ENCODE measurements at regions not wholly inside any gene's neighbourhood (a gene's known extent, or its start where the extent isn't known, plus 50 kb on each side); places are given as distances from the start of the nearest gene placed in this dataset.

DNA sequence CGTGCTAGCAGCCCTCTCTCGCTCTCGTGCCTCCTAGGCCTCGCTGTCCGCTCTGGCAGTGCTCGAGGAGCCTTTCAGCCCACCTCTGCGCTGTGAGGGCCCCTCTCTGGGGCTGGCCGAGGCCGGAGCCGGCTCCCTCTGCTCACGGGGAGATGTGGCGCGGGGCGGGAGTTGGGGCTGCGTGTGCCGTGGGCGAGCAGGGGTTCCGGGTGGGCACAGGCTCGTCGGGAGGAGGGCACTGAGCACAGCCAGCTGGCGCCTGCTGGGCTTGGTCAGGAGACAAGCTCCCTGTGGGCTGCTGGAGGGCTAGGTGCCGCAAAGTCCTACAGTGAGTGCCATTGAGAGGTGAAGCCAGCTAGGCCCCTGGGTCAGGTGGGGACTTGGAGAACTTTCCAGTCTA lies 994.5 kb downstream of the C4orf33 start:
- no peak for DNase-seq

DNA sequence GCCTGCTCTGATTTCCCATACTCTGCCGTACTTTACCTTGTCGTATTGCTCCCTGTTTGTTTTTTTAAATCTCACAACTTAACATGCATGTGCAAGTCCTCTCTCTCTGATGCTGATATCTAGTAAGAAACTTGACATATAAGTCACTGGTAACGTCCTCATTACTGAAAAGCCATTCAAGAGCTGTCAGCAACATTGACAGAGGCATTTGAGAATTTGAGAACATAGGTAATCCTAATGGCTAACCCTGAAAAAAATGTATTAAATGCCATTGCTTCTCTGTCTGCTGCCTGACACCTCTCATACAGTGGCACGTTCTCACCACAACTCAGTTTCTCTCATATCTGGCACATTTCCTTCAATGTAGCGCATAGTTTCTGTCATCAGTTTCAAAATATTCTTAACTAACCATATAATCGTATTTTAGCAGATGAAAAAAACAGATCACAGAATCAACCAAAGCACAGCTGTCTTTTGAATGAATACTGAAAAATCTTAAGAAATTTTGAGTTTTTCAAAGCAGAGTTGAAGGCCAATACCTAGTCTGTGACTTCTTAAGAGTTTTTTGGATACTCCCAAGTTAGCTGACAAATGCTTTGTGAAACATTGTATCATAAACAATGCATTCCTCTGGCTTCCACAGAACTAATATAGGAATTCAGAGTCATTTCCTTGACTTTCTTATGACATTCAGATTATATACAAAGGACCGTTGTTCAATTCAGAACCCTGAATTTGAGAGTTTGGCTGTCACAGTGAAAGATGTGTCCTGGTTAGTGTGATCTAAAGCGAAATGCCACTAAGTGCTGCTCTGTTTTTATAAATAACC lies 996.4 kb downstream of the C4orf33 start:
- DNase-seq = no peak

DNA sequence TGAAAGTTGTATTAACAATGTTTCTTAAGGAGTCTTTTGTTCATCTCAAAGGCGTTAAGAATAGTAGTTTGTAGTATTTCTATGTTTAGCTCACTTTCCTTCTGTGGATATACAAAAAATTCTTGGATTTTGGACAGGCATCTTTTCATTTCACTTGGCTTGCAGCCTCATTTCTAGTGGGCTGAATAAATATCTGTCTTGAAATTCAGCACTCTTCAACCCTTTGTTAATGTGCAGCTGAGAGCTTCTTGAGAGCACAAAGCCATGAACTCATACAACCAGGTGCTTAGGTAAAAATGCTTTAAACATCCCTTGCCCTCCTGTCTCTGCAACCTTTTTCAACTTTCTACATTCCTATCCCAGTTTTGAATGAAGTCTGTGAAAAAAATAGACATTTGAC lies 1003.2 kb downstream of the C4orf33 start:
- DNase-seq = no peak

DNA sequence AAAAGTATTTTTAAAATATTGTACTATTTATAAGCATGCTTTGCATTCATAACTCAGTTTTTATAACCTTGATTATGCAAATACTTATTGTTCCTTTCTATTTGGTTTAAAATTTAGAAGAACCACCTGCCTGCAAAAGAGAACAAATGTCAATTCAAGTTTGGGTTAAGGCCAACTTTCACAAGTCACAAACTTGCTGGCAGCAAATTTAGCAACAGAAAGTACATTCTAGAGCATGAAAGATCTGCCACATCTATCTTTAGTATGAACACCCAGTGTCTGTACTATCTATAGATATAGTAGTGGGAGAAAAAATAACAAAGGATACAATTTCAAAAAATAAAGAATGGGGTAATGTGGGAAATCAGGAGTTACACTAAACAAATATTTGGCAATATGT lies 1014.2 kb downstream of the C4orf33 start:
- DNase-seq = no peak

DNA sequence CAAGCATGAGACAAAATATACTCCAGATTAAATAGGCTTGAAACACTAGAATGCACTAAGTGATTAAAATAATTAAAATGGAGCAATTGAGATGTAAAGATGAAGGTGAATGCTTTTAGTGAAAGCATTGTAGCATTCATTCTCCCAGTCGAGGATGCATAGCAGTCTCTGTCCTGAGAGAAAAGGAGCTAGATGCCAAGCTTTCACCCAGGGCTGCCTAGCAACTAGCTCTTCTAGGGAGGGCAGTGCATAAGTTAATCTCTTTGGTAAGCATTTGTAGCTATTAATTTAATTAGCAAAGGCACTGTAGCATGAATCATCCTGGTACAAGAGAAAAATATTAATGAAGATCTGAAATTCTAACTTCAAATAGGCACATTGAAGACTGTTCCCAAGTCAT lies 1014.8 kb downstream of the C4orf33 start:
- no peak for DNase-seq

DNA sequence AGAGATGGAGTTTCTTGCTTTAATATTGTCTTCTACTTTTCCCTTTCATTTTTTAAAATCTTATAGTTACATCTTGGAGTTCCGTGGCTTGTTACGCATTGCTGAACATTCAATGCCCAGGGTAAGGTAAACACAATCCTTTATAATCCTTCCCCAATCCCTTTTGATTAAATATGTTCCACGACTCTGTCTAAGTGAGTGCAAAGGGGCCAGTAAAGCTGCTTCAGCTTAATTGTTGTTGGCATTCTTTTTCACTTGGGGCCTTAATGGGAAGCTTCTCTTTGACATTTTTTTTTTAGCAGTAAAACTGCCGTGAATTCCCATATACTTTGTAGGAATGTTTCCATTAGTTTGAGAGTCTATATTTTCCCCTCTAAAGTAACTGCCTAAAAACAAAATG lies 1028.1 kb downstream of the C4orf33 start:
- no peak for DNase-seq

DNA sequence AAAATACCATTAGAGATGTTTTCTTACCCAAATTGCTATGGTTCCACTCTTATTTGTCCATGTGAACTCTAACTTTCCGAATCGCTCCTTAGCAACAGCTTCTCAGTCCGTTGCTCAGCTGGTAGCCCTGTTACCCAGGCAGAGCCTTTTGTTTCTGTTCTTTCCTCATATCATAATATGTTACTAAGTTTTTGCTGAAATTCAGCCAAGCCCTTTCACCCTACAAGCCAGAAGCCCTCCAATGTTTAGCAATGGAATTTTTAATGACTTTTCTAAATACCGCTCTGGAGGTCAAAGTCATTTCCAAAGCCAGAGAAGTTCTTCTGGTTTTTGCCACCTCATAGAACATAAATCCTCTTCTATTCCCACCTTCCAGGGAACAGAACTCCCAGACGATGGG lies 1029.5 kb downstream of the C4orf33 start:
- DNase-seq = no peak

DNA sequence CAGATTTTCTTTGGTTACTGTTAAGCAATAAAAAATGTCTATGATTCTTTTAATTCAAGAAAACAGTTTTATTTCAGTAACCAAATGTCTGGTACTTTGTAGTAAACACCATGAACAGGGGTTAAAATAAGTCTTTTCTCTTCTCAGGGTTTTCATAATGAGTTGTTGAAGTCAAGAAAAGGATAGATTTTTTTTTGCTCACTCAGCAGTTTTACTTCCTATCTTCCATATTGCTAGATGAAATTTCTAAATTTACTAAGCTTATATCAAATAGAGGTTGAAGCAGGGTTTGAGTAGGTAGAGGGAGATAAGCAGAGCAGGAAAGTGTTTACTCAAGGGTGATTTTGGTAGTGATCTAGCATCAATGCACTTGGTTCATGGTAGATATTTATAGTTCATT lies 1031.3 kb downstream of the C4orf33 start:
- DNase-seq = no peak

DNA sequence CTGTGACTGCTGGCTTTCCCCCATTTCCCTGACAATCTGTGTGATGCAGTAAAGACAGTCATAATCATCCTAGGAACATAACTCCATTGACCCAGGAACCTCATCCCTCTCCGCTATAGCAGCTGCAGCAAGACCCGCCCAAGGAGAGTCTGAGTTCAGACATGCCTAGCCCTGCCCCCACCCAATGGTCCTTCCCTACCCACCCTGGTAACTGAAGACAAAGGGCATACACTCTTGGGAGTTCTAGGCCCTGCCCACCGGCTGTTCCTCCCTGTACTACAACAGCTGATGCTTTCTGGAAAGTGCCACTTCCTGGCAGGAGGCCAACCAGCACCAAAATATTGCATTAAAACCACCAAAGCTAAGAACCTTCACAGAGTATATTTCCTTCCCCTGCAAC lies 1035.6 kb downstream of the C4orf33 start:
- DNase-seq = no peak

DNA sequence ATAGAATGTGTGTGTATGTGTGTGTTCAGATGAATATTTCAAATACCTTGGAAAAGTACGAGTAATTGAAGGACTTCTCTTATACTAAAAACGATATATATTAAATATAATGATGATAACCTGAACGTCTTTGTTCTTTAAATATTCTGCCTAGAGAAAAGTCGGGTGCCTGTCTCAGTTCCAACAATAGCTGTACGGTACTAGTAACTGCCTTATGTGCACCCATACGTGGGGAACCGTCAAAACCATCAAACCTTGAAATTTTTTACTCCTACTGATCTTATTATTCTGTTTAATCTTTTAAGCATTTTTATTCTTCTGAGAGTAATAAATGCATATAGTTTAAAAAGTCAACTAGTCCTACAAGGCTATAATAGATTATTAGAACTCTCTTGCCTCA lies 1045.7 kb downstream of the C4orf33 start:
- DNase-seq = no peak

DNA sequence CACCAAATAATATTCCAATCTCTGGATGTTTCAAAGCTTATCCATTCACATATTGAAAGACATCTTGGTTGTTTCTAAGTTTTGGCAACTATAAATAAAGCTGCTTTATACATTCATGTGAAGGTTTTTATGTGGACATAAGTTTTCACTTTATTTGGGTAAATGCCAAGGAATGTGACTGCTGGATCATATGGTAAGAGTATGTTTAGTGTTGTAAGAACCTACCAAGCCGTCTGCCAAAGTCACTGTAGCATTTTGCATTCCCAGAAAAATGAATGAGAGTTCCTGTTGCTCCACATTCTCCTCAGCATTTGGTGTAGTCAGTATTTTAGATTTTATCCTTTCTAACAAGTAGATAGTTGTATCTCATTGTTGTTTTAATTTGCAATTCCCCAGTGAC lies 1047.7 kb downstream of the C4orf33 start:
- DNase-seq = no peak

DNA sequence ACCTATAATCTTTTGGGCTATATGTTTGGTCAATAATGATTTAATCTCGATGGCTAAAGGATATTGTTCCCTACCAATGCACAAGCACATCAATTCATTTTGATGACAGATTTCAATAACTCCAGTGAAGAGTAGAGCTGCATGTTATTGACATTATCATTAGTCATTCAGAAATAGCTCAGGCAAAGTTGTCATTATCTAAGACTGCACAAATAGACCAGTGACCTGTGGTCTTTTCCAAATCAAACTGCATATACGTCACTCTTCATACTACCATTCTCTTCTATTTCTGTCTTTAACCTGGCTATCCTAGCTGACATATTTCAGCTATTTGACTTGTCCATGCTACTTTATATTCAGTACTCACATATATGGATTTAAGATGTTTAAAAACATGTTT lies 1050.8 kb downstream of the C4orf33 start:
- DNase-seq = peak; percentile 20

DNA sequence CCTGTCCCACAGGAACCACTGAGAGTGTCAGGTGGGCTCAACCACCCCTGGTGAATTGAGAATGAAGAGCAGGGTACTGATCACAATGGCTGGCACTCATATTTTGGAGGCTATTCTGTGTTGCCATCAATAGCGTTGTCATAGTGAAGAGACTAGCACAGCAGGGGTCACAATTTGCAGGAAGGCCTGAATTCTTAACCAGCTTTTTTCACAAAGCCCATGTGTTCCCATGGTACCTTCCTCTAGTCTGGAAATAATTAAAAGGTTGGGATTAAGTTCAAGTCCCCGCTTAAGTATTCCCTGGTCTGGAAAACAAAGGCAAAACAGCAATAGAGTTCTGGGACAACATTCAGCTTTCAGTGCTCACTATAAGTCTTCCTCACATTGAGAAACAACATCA lies 1051.7 kb downstream of the C4orf33 start:
- DNase-seq = no peak

DNA sequence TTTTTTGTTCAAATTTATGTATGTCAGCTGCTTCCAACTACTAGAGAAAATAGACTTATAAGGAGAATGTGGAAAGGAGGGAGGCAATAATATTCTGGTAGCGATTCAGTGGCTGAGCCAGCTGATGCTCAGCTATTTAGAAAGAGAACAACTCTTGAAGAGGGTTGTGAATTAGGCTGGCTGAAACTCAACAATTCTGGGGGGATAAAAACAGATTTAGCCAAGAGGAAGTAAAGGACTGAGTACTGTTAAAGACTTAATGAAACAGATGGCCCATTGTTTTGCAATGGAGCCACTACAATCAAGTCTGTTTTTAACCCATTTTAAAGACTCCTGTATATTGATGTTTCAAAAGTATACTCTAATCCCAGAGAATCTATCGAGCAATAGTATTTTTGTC lies 1058.9 kb downstream of the C4orf33 start:
- DNase-seq = no peak

DNA sequence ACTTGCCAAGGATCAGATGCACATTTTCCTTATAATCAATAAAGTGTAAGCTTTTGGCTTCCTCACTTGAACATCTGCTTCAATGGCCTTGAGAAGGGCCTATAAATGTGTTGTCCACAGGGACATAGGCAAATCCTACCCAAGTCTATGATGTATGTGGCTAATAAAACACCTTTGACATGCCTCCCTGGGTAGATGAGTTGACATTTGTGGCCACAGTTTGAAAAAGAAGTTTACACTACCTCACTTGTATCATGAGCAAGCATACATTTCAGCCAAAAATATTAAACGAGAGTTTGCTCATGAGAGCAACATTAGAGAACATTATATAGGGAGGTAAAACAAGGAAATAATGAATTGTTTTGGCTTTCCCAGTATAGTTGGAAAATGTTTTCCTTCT lies 1067.7 kb downstream of the C4orf33 start:
- no peak for DNase-seq

DNA sequence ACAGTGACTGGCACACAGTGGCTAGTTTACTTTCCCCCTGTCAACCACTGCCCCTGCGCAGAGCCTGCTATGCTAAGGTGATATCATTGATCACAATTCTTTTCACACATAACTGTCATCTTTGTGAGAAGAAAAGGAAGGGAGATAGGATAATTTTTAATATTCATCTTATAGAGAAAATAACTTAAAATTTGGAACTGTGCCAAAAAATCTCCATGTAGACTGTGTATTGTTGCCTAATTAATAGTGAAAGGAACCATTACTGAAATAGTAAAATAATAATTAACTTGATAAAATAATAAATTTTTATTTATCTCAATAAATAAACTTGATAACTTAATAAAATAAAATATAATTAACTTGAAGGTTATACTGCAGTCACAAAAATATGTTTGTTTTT lies 1069.4 kb downstream of the C4orf33 start:
- DNase-seq = no peak

DNA sequence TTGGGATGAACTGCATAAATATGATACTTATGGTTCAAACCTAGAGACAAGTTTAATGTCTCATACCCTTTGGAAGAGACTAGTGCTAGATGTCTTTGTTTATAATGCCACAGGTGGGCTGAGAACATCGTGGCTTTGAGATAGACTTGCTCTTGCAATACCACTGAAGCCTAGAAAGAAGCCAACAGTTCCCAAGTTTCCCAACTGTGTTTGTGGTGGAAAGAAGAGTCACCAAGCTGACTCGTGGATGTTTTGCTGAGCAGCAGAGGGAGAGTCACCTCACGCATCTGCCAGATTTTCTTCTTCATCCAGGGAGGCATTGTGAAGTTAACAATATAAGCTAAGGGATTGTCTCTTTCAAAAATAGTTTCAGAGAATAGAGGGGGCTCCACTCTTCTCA lies 1076.2 kb downstream of the C4orf33 start:
- no peak for DNase-seq

DNA sequence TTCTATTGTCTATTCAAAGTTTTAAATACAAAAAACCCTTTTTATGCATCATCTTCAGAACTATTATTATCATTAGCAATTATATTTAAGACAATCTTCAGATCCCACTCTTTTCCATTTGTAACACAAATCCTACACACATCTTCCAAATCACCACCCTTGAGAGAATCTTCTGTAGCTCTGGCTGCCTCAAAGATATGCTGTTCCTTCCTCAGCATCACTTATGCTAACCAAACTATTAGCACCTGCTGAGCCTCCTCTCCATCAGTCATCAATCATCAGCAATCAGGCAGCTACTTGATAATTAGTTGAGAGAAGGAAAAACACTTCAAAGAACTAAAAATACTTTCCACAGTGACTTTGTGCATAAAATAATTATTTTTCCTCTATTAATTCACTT lies 1082.2 kb downstream of the C4orf33 start:
- DNase-seq = no peak

DNA sequence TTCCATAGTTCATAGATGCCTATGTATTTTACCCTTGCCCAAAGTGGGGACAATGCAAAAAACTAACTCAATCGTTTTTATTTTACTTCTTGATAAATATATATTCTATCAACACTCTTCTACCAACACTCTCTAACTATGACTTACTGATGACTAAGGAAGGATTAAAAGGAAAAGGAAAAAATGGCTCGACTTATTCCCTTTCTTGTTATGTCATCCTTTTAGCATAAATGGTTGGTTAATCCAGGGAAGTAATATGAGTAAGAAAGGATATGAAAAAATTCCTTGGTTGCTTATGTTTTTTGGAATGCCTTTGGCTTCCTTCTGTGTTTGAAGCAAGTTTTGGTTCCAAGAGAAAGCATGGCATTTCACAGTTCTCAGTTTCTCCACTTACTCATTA lies 1087.1 kb downstream of the C4orf33 start:
- DNase-seq = no peak

DNA sequence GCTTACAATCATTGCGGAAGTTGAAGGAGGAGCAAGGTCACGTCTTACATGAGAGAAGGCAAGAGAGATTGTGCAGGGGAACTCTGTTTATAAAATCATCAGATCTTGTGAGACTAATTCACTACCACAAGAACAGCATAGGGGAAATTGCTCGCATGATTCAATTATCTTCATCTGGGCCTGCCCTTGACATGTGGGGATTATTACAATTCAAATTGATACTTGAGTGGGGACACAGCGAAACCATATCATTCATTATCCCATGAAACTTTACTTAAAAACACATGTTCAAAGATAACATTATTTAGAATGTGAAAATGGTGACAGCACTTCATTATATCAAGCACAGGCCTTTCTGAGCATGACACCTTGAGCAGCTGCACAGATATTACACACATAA lies 1087.8 kb downstream of the C4orf33 start:
- no peak for DNase-seq

DNA sequence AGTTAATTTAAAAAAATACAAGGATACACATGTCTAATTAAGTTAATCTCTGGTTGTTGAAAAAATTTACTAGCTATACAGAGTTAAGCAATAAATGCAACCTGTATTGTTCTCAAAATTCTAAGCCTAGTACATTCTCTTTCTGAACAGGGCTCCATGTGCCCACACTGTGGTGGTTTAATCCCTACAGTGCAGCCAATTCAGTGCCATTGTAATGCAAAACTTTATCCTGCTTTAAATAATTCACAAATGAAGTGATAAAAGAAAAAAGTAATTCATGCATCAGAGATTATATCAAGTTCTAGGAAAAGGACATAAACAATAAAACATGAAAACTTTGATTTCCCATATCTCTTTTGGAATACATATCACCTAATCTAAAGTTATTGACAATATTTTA lies 1089.2 kb downstream of the C4orf33 start:
- DNase-seq = no peak

DNA sequence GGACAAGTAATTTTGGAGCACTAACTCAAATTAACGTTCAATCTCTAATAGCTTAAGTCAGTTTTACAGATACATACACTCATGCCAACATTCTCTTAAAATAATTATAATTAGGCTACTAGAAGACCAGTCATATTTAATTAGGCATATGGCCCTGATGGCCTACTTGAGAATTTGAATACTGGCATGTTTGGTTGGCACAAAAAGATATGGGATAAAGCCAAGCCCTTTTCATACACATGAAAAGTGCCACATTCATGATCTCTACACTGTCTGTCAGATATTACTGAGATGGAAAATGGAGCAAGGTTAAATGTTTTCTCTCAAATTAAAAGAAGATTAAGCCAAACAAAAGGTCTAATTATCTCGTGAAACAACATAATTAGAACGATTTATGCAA lies 1091.0 kb downstream of the C4orf33 start:
- DNase-seq = no peak

DNA sequence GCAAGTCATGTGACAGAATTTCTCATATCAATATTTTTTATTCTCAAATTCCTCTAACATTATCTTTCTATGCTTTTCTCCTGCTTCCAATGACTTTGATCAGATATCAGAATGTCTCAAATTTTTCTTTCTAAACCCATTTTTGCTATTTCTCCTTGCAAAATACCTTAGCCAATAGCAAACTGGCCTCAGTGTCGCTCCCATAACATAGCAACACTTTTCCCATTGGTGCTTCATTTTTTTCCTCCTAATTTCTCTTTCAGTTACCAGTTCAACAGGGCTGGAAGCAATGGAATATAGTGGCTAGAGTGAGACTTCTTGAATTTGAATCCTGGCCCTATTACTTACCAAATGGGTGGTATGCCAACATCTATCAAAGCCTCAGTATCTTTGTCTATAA lies 1091.6 kb downstream of the C4orf33 start:
- DNase-seq = no peak

DNA sequence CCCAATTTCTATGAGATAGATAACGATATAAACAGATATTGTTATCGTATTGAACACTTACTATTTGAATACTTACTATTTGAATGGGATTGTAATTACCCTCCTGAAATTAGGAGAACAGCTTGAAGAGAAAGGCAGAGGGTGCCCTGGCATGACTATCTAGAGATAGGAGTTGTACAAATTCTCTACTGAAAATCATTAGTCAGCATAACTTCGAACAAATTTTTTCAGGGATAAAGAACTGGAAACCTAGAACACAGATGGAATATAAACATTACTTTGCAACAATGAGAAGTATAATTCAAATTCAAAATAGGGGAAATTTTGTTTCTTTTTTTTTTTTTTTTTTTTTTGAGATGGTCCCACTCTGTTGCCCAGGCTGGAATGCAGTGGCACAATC lies 1096.8 kb downstream of the C4orf33 start:
- no peak for DNase-seq

DNA sequence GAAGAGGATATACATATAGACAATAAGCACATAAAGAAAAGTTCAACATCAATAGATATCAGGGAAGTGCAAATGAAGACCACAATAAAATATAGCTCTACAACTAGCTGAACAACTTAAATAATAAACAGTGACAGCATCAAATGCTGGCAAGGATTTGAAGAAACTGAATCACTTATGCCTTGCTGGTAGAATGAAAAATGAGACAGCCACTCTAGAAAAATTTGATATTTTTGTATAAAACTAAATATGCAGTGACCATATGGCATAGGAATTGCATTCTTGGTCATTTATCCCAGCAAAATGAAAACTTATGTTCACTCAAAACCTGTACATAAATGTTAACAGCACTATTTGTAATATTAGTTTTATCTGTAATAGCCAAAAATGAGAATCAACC lies 1102.0 kb downstream of the C4orf33 start:
- no peak for DNase-seq

DNA sequence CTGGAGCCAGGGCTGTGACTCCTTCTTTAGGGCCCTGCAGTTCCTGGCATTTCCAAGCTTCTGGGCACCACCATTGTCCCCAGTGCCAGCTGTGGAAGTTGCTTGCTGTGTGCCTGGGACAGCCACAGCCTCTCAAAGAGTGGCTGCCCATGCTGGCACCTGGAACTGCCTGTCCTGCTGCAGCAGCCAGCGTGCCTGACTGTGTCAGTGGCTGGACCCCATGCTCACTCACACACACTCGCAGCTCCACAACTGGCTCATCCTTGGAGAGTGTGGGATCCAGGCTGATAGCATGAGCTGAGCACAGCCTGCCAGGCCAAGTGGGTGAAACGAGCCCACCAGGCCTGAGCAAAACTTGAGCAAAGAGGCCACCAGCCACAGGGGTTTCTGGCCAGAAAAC lies 1107.6 kb downstream of the C4orf33 start:
- no peak for DNase-seq

Data from SHP77 treated with DMSO at 0.1 percent for 48 hours (cell line).